ENCODE measurements at regions not wholly inside any gene's neighbourhood (a gene's known extent, or its start where the extent isn't known, plus 50 kb on each side); places are given as distances from the start of the nearest gene placed in this dataset.

- Histone ChIP-seq H3K4me3 (ENCODE audit: low read length) (no peak overlapping the region), H3K4me1 (ENCODE audit: insufficient read depth, low read length) (peaks cover 11% of the 10 kb centered on the region), H3K36me3 (ENCODE audit: insufficient read depth, low read length) (no peaks in the 10 kb centered on the region), H2AFZ (ENCODE audit: low read depth, low read length) (no peak overlapping the region), H3K9me3 (ENCODE audit: low read length) (no peaks in the 10 kb centered on the region), H3K27me3 (ENCODE audit: insufficient read depth, low read length) (peaks cover 22% of the 10 kb centered on the region)
Observed at GRCh38 chr11:119511614-119512306, 88.8 kb upstream of the THY1 start.

- peaks cover 11% of the 10 kb centered on the region for H3K4me1 ChIP-seq (ENCODE audit: insufficient read depth, low read length)
- H3K36me3 ChIP-seq (ENCODE audit: insufficient read depth, low read length), result no peaks in the 10 kb centered on the region
- H3K9me3 ChIP-seq (ENCODE audit: low read length), result no peaks in the 10 kb centered on the region
- H2AFZ ChIP-seq (ENCODE audit: low read depth, low read length), result no peak overlapping the region
- H3K27me3 ChIP-seq (ENCODE audit: insufficient read depth, low read length), result peaks cover 22% of the 10 kb centered on the region
- H3K4me3 ChIP-seq (ENCODE audit: low read length), result no peak overlapping the region
Observed at GRCh38 chr11:119509969-119510401, 87.0 kb upstream of the THY1 start.

- no peaks in the 10 kb centered on the region for H3K9me3 ChIP-seq (ENCODE audit: low read length)
- no peak overlapping the region for H3K4me3 ChIP-seq (ENCODE audit: low read length)
- H3K27me3 ChIP-seq (ENCODE audit: insufficient read depth, low read length), result peaks cover 22% of the 10 kb centered on the region
- no peaks in the 10 kb centered on the region for H3K36me3 ChIP-seq (ENCODE audit: insufficient read depth, low read length)
- H3K4me1 ChIP-seq (ENCODE audit: insufficient read depth, low read length), result peaks cover 11% of the 10 kb centered on the region
- H2AFZ ChIP-seq (ENCODE audit: low read depth, low read length), result no peak overlapping the region
Observed at GRCh38 chr11:119509282-119509841, 86.4 kb upstream of the THY1 start.

GRCh38 chr11:119506436-119506835 is 83.5 kb upstream of the THY1 start:
- peaks cover 3% of the 10 kb centered on the region for H3K4me1 ChIP-seq (ENCODE audit: insufficient read depth, low read length)
- H3K36me3 ChIP-seq (ENCODE audit: insufficient read depth, low read length), result no peaks in the 10 kb centered on the region
- no peaks in the 10 kb centered on the region for H3K9me3 ChIP-seq (ENCODE audit: low read length)
- H3K27me3 ChIP-seq (ENCODE audit: insufficient read depth, low read length), result peaks cover 8% of the 10 kb centered on the region
- no peak overlapping the region for H3K4me3 ChIP-seq (ENCODE audit: low read length)
- no peak overlapping the region for H2AFZ ChIP-seq (ENCODE audit: low read depth, low read length)

- Histone ChIP-seq H3K4me1 (ENCODE audit: insufficient read depth, low read length) (peaks cover 3% of the 10 kb centered on the region), H2AFZ (ENCODE audit: low read depth, low read length) (no peak overlapping the region), H3K9me3 (ENCODE audit: low read length) (no peaks in the 10 kb centered on the region), H3K27me3 (ENCODE audit: insufficient read depth, low read length) (peaks cover 4% of the 10 kb centered on the region), H3K36me3 (ENCODE audit: insufficient read depth, low read length) (no peaks in the 10 kb centered on the region), H3K4me3 (ENCODE audit: low read length) (no peak overlapping the region)
Observed at GRCh38 chr11:119505861-119506260, 82.9 kb upstream of the THY1 start.

GRCh38 chr11:119505071-119505470 is 82.1 kb upstream of the THY1 start:
- Histone ChIP-seq H3K36me3 (ENCODE audit: insufficient read depth, low read length) (no peaks in the 10 kb centered on the region), H3K9me3 (ENCODE audit: low read length) (no peaks in the 10 kb centered on the region), H2AFZ (ENCODE audit: low read depth, low read length) (no peak overlapping the region), H3K27me3 (ENCODE audit: insufficient read depth, low read length) (peaks cover 3% of the 10 kb centered on the region), H3K4me3 (ENCODE audit: low read length) (no peak overlapping the region), H3K4me1 (ENCODE audit: insufficient read depth, low read length) (peaks cover 3% of the 10 kb centered on the region)

- H3K4me3 ChIP-seq (ENCODE audit: low read length), result no peak overlapping the region
- no peaks in the 10 kb centered on the region for H3K36me3 ChIP-seq (ENCODE audit: insufficient read depth, low read length)
- H3K4me1 ChIP-seq (ENCODE audit: insufficient read depth, low read length), result peaks cover 3% of the 10 kb centered on the region
- H3K9me3 ChIP-seq (ENCODE audit: low read length), result no peaks in the 10 kb centered on the region
- H3K27me3 ChIP-seq (ENCODE audit: insufficient read depth, low read length), result peaks cover 3% of the 10 kb centered on the region
- no peak overlapping the region for H2AFZ ChIP-seq (ENCODE audit: low read depth, low read length)
Observed at GRCh38 chr11:119504371-119504770, 81.4 kb upstream of the THY1 start.

- Histone ChIP-seq H3K4me1 (ENCODE audit: insufficient read depth, low read length) (peaks cover 3% of the 10 kb centered on the region), H3K9me3 (ENCODE audit: low read length) (no peaks in the 10 kb centered on the region), H2AFZ (ENCODE audit: low read depth, low read length) (no peak overlapping the region), H3K4me3 (ENCODE audit: low read length) (no peak overlapping the region), H3K36me3 (ENCODE audit: insufficient read depth, low read length) (no peaks in the 10 kb centered on the region), H3K27me3 (ENCODE audit: insufficient read depth, low read length) (peaks cover 8% of the 10 kb centered on the region)
Observed at GRCh38 chr11:119501777-119502405, 78.9 kb upstream of the THY1 start.

GRCh38 chr11:119497717-119498116 is 74.7 kb upstream of the THY1 start:
- Histone ChIP-seq H3K27me3 (ENCODE audit: insufficient read depth, low read length) (peaks cover 15% of the 10 kb centered on the region), H3K9me3 (ENCODE audit: low read length) (no peaks in the 10 kb centered on the region), H3K36me3 (ENCODE audit: insufficient read depth, low read length) (no peaks in the 10 kb centered on the region), H3K4me1 (ENCODE audit: insufficient read depth, low read length) (peaks cover 3% of the 10 kb centered on the region), H2AFZ (ENCODE audit: low read depth, low read length) (no peak overlapping the region), H3K4me3 (ENCODE audit: low read length) (no peak overlapping the region)

- H3K27me3 ChIP-seq (ENCODE audit: insufficient read depth, low read length), result peaks cover 15% of the 10 kb centered on the region
- H3K9me3 ChIP-seq (ENCODE audit: low read length), result no peaks in the 10 kb centered on the region
- peaks cover 3% of the 10 kb centered on the region for H3K4me1 ChIP-seq (ENCODE audit: insufficient read depth, low read length)
Observed at GRCh38 chr11:119496997-119497396, 74.0 kb upstream of the THY1 start.

GRCh38 chr11:119496469-119496868 is 73.5 kb upstream of the THY1 start:
- H3K4me1 ChIP-seq (ENCODE audit: insufficient read depth, low read length), result no peaks in the 10 kb centered on the region
- H3K4me3 ChIP-seq (ENCODE audit: low read length), result no peak overlapping the region
- no peaks in the 10 kb centered on the region for H3K9me3 ChIP-seq (ENCODE audit: low read length)
- peaks cover 14% of the 10 kb centered on the region for H3K27me3 ChIP-seq (ENCODE audit: insufficient read depth, low read length)
- H3K36me3 ChIP-seq (ENCODE audit: insufficient read depth, low read length), result no peaks in the 10 kb centered on the region
- H2AFZ ChIP-seq (ENCODE audit: low read depth, low read length), result no peak overlapping the region

More at GRCh38 chr11:119496997-119497396, 74.0 kb upstream of the THY1 start:
- H2AFZ ChIP-seq (ENCODE audit: low read depth, low read length), result no peak overlapping the region
- no peak overlapping the region for H3K4me3 ChIP-seq (ENCODE audit: low read length)
- H3K36me3 ChIP-seq (ENCODE audit: insufficient read depth, low read length), result no peaks in the 10 kb centered on the region

GRCh38 chr11:119493712-119494111 is 70.7 kb upstream of the THY1 start:
- no peaks in the 10 kb centered on the region for H3K36me3 ChIP-seq (ENCODE audit: insufficient read depth, low read length)

GRCh38 chr11:119491753-119492510 is 69.0 kb upstream of the THY1 start:
- Histone ChIP-seq H3K4me3 (ENCODE audit: low read length) (no peak overlapping the region), H2AFZ (ENCODE audit: low read depth, low read length) (no peak overlapping the region), H3K9me3 (ENCODE audit: low read length) (no peaks in the 10 kb centered on the region), H3K36me3 (ENCODE audit: insufficient read depth, low read length) (no peaks in the 10 kb centered on the region), H3K27me3 (ENCODE audit: insufficient read depth, low read length) (peaks cover 8% of the 10 kb centered on the region), H3K4me1 (ENCODE audit: insufficient read depth, low read length) (no peaks in the 10 kb centered on the region)

More at GRCh38 chr11:119493712-119494111, 70.7 kb upstream of the THY1 start:
- Histone ChIP-seq H3K4me3 (ENCODE audit: low read length) (no peak overlapping the region), H2AFZ (ENCODE audit: low read depth, low read length) (no peak overlapping the region), H3K27me3 (ENCODE audit: insufficient read depth, low read length) (peaks cover 12% of the 10 kb centered on the region), H3K4me1 (ENCODE audit: insufficient read depth, low read length) (no peaks in the 10 kb centered on the region), H3K9me3 (ENCODE audit: low read length) (no peaks in the 10 kb centered on the region)

All from neuron (in vitro differentiated cells).